ENCODE measurements at regions not wholly inside any gene's neighbourhood (a gene's known extent, or its start where the extent isn't known, plus 50 kb on each side); places are given as distances from the start of the nearest gene placed in this dataset.

DNA sequence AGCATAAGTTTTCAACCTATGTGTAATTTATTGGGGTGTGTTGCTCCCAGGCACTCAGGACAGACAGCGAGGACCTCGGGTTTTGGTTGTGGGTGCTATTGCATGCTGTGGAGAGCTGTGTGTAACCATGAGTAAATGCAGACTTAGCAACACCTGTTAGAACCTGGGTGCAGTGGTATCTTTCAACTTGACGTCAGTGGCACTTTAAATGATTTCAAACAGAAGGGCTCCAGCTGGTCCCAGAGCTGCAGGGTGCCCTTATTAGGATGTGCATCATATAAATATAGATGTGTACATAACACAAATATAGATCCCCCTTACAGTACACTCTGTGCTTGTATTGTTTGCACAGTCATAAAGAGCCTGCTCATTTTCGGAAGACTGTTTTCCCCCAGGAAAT lies 228.3 kb upstream of the IRS2 start:
- no peak for DNase-seq (ENCODE audit: extremely low read depth in 1 of 4, low spot score in 3 of 4)
- ChIA-PET POLR2A (no interaction called here), CTCF (ENCODE audit: low intra/inter-chr PET ratio) (no interaction called here)
- peaks cover 0 to 7% of the 10 kb centered on the region in 2 experiments; a peak in 1 of 5 replicates for H3K27me3 ChIP-seq (ENCODE audit: control insufficient read depth in 2 of 2, insufficient read depth in 2 of 2, low read length in 2 of 2)
- no peaks in the 10 kb centered on the region for H3K36me3 ChIP-seq (ENCODE audit: control insufficient read depth, insufficient read depth, low read length)
- no peaks in the 10 kb centered on the region for H4K20me1 ChIP-seq (replicated peaks; ENCODE audit: control insufficient read depth, insufficient read depth, low read length)
- H3K27ac ChIP-seq (ENCODE audit: extremely low read depth, low read depth, low read length): no peak overlapping the region
- H3K4me1 ChIP-seq (replicated peaks in 1 of 2; ENCODE audit: control insufficient read depth in 2 of 2, insufficient read depth in 2 of 2, low read length in 2 of 2): no peaks in the 10 kb centered on the region
- FAIRE-seq: no peak
- no peak for ATAC-seq
- no peak overlapping the region for H3K9ac ChIP-seq (ENCODE audit: insufficient read depth in 1 of 2, low read depth in 2 of 2, low read length in 2 of 2)
- H3K79me2 ChIP-seq (ENCODE audit: control insufficient read depth, insufficient read depth, low read length): no peaks in the 10 kb centered on the region
- H3K4me3 ChIP-seq: no peak overlapping the region
- no peak overlapping the region for H3K4me2 ChIP-seq (ENCODE audit: insufficient read depth, low read length)
- no peak for TF ChIP-seq KDM4B (IDR thresholded peaks at IDR 0.05; ENCODE audit: borderline replicate concordance in 2 of 2, low read depth in 1 of 2)
- TF ChIP-seq, protein P1, sequence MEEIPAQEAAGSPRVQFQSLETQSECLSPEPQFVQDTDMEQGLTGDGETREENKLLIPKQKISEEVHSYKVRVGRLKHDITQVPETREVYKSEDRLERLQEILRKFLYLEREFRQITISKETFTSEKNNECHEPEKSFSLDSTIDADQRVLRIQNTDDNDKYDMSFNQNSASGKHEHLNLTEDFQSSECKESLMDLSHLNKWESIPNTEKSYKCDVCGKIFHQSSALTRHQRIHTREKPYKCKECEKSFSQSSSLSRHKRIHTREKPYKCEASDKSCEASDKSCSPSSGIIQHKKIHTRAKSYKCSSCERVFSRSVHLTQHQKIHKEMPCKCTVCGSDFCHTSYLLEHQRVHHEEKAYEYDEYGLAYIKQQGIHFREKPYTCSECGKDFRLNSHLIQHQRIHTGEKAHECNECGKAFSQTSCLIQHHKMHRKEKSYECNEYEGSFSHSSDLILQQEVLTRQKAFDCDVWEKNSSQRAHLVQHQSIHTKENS (CRISPR knock-in tag; IDR thresholded peaks at IDR 0.05): no peak
- TF ChIP-seq, protein P2, sequence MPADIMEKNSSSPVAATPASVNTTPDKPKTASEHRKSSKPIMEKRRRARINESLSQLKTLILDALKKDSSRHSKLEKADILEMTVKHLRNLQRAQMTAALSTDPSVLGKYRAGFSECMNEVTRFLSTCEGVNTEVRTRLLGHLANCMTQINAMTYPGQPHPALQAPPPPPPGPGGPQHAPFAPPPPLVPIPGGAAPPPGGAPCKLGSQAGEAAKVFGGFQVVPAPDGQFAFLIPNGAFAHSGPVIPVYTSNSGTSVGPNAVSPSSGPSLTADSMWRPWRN (IDR thresholded peaks at IDR 0.05; ENCODE audit: low read depth): no peak
- 0% methylated on average over 3 of the region's 4 CpGs for WGBS (ENCODE audit: insufficient coverage, low coverage, missing lambda C conversion rate)
- no peaks in the 10 kb centered on the region for H3K9me1 ChIP-seq (ENCODE audit: control insufficient read depth, insufficient read depth, low read length)
- in situ Hi-C loops (cut with MboI): no loop called here
- intact Hi-C loops (cut with micrococcal nuclease): no loop called here
- H2AFZ ChIP-seq (ENCODE audit: low read depth, low read length): no peak overlapping the region
- BruUV-seq (replicated peaks): no TSS peak
- H3K9me3 ChIP-seq (replicated peaks; ENCODE audit: control insufficient read depth, insufficient read depth, low read depth, low read length): no peaks in the 10 kb centered on the region
